OCI-LY1 (cell line): ENCODE measurements at regions not wholly inside any gene's neighbourhood (a gene's known extent, or its start where the extent isn't known, plus 50 kb on each side); places are given as distances from the start of the nearest gene placed in this dataset.

Experiments used
- H2AFZ ChIP-seq: fragments of 200-600 bp; sonication (generic), shearing (Covaris generic); 2 replicates; pipeline ENCODE4 v1.6.0; 2014; ENCODE audit warnings: antibody characterized with exemption, mild to moderate bottlenecking, low read length
- H3F3A ChIP-seq: fragments of 200-600 bp; sonication (generic), shearing (Covaris generic); 2 replicates; pipeline ENCODE4 v1.6.0; 2014; ENCODE audit warnings: mild to moderate bottlenecking, antibody characterized with exemption, low read length, moderate library complexity; ENCODE audit not compliant: insufficient read depth
- H3K27ac ChIP-seq: fragments of 200-600 bp; sonication (generic); 2 replicates; pipeline ENCODE4 v1.5.1; 2014; ENCODE audit warnings: low read length, mixed run types, mild to moderate bottlenecking, low read depth; ENCODE audit not compliant: poor library complexity, severe bottlenecking
- H3K27me3 ChIP-seq: fragments of 200-600 bp; sonication (generic); 2 replicates; pipeline ENCODE4 v1.6.0; 2014; ENCODE audit warnings: antibody characterized with exemption, mild to moderate bottlenecking, low read length, moderate library complexity; ENCODE audit not compliant: insufficient read depth
- H3K36me3 ChIP-seq: fragments of 200-600 bp; sonication (generic); 2 replicates; pipeline ENCODE4 v1.6.1; 2014; ENCODE audit warnings: mild to moderate bottlenecking, antibody characterized with exemption, low read length, moderate library complexity, mixed read lengths; ENCODE audit not compliant: insufficient read depth
- H3K4me1 ChIP-seq: fragments of 200-600 bp; sonication (generic); 2 replicates; pipeline ENCODE4 v1.5.1; 2014; ENCODE audit warnings: mild to moderate bottlenecking, low read length, moderate library complexity; ENCODE audit not compliant: insufficient read depth, severe bottlenecking
- H3K4me2 ChIP-seq: fragments of 200-600 bp; sonication (generic), shearing (Covaris generic); 2 replicates; pipeline ENCODE4 v1.6.1; 2014; ENCODE audit warnings: low read length
- H3K4me3 ChIP-seq: fragments of 200-600 bp; sonication (generic); 2 replicates; pipeline ENCODE4 v1.5.1; 2014; ENCODE audit warnings: low read length, low read depth, mild to moderate bottlenecking, mixed read lengths; ENCODE audit not compliant: poor library complexity, severe bottlenecking
- H3K79me2 ChIP-seq: fragments of 200-600 bp; shearing (Covaris generic); 2 replicates; pipeline ENCODE4 v1.6.1; 2016; ENCODE audit warnings: mixed run types, low read length, mixed read lengths; ENCODE audit not compliant: insufficient read depth
- H3K9ac ChIP-seq: fragments of 200-600 bp; sonication (generic), shearing (Covaris generic); 2 replicates; pipeline ENCODE4 v1.6.1; 2014; ENCODE audit warnings: mild to moderate bottlenecking, low read length, mixed read lengths
- H3K9me2 ChIP-seq: fragments of 200-600 bp; sonication (generic), shearing (Covaris generic); 2 replicates; pipeline ENCODE4 v1.6.1; 2014; ENCODE audit warnings: low read depth, mild to moderate bottlenecking, low read length, mixed read lengths
- H3K9me3 ChIP-seq: fragments of 200-600 bp; shearing (Covaris generic); 2 replicates; pipeline ENCODE4 v1.6.1; 2014; ENCODE audit warnings: low read length, mixed read lengths
- H4K20me1 ChIP-seq: fragments of 200-600 bp; sonication (generic), shearing (Covaris generic); 2 replicates; pipeline ENCODE4 v1.6.0; 2016; ENCODE audit warnings: mild to moderate bottlenecking, low read length; ENCODE audit not compliant: insufficient read depth
- CTCF ChIP-seq: fragments of 200-600 bp; sonication (generic), shearing (Covaris generic); IDR thresholded peaks from 2 replicates; pipeline ENCODE4 v1.5.1; 2017; ENCODE audit warnings: mild to moderate bottlenecking, antibody characterized with exemption, low read length, moderate library complexity, mixed read lengths
- EZH2 ChIP-seq: fragments of 200-600 bp; sonication (generic), shearing (Covaris generic); IDR thresholded peaks from 2 replicates; pipeline ENCODE4 v1.8.0; 2017; ENCODE audit warnings: borderline replicate concordance, mixed run types, mild to moderate bottlenecking, antibody characterized with exemption, low read length, moderate library complexity, mixed read lengths

DNA sequence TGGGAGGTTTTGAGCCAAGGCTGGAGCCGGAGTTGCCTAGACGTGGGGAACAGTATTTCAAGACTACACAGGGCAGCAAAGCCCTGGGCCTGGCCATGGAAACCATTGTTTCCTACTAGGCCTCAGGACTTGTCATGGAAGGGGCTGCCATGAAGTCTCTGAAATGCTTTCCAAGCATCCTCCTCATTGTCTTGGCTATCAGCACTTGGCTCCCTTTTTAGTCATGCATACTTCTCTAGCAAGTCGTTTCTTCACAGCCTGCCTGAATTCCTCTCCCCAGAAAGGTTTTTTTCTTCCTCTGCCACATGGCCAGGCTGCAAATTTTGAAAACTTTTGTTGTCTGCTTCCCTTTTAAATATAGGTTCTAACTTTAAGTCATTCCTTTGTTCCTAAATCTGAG is 406.6 kb upstream of the TMPRSS15 start:
- H3K4me1 ChIP-seq: no peaks in the 10 kb centered on the region
- H2AFZ ChIP-seq: no peak overlapping the region
- H3K9me3 ChIP-seq: no peaks in the 10 kb centered on the region
- H3K4me3 ChIP-seq: no peak overlapping the region
- H3K9me2 ChIP-seq: no peaks in the 10 kb centered on the region
- no peaks in the 10 kb centered on the region for H3K79me2 ChIP-seq
- no peaks in the 10 kb centered on the region for H3F3A ChIP-seq
- no peak for TF ChIP-seq CTCF
- no peak for TF ChIP-seq EZH2
- H4K20me1 ChIP-seq: no peaks in the 10 kb centered on the region
- no peaks in the 10 kb centered on the region for H3K27me3 ChIP-seq
- no peak overlapping the region for H3K27ac ChIP-seq
- H3K4me2 ChIP-seq: no peak overlapping the region
- no peaks in the 10 kb centered on the region for H3K36me3 ChIP-seq
- no peak overlapping the region for H3K9ac ChIP-seq

DNA sequence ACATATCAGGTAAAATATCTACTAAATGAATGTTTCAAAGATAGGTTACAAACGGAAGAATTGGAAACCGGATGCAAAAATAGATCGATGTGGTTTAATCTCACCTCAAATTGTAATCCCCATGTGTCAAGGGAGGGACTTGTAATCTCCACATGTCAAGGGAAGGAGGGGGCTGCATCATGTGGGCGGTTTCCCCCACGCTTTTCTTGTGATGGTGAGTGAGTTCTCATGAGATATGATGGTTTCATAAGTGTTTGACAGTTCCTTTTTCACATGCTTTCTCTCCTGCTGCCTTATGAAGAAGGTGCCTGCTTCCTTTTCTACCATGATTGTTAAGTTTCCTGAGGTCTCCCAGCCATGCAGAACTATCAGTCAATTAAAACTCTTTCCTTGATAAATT is 408.7 kb upstream of the TMPRSS15 start:
- Histone ChIP-seq H3K79me2 (no peaks in the 10 kb centered on the region), H3K4me3 (no peak overlapping the region), H3K4me2 (no peak overlapping the region), H3K9me2 (no peaks in the 10 kb centered on the region), H3K36me3 (no peaks in the 10 kb centered on the region), H3F3A (no peaks in the 10 kb centered on the region), H3K9ac (no peak overlapping the region), H3K27ac (no peak overlapping the region), H3K4me1 (no peaks in the 10 kb centered on the region), H2AFZ (no peak overlapping the region), H3K27me3 (no peaks in the 10 kb centered on the region), H4K20me1 (no peaks in the 10 kb centered on the region), H3K9me3 (no peaks in the 10 kb centered on the region)
- TF ChIP-seq CTCF: no peak
- TF ChIP-seq EZH2: no peak

DNA sequence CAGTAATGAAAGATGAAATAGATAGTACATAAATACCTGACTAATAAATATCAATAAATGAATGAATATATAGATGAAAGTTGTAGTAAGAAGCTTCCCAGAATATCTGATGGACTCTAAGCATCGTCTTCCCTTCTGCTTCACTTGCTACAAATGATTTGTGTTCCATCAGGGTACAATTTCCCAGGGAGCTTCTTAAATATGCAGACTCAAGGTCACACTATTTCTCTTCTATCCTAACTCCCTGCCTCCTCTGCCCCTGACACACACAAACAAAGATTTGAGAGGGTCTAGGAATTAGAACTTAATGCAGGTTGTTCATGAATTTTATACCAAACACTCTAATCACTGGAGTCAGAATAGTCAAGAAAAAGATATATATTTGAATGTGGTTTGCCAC is 415.9 kb upstream of the TMPRSS15 start:
- H3K79me2 ChIP-seq: no peaks in the 10 kb centered on the region
- H3F3A ChIP-seq: no peaks in the 10 kb centered on the region
- no peaks in the 10 kb centered on the region for H3K9me2 ChIP-seq
- H3K4me2 ChIP-seq: no peak overlapping the region
- no peaks in the 10 kb centered on the region for H4K20me1 ChIP-seq
- no peak overlapping the region for H2AFZ ChIP-seq
- TF ChIP-seq CTCF: no peak
- H3K9me3 ChIP-seq: no peaks in the 10 kb centered on the region
- no peak overlapping the region for H3K27ac ChIP-seq
- no peaks in the 10 kb centered on the region for H3K4me1 ChIP-seq
- no peak overlapping the region for H3K4me3 ChIP-seq
- H3K36me3 ChIP-seq: no peaks in the 10 kb centered on the region
- no peak overlapping the region for H3K9ac ChIP-seq
- H3K27me3 ChIP-seq: no peaks in the 10 kb centered on the region
